GM12878 (cell line): ENCODE measurements at regions not wholly inside any gene's neighbourhood (a gene's known extent, or its start where the extent isn't known, plus 50 kb on each side); places are given as distances from the start of the nearest gene placed in this dataset.
"Not testable (repeated sequence)": the region's sequence is repeated elsewhere in the genome, so short reads cannot be mapped to it uniquely, and the experiment has no call there.

Experiments used
- EZH2 ChIP-seq: IDR thresholded peaks from 2 replicates; pipeline ENCODE4 v1.6.1; 2012; ENCODE audit warnings: low read depth, mild to moderate bottlenecking, control low read depth, inconsistent platforms, low read length, borderline replicate concordance; ENCODE audit not compliant: control insufficient read depth
- PAX5 ChIP-seq: IDR thresholded peaks from 2 replicates; pipeline ENCODE4 v1.6.1; 2011; ENCODE audit warnings: low read depth, low read length, borderline replicate concordance
- POLR2AphosphoS5 ChIP-seq: IDR thresholded peaks from 2 replicates; pipeline ENCODE4 v1.6.1; 2011; ENCODE audit warnings: mild to moderate bottlenecking, low read length, inconsistent platforms
- RAD51 ChIP-seq: fragments of 450-650 bp; IDR thresholded peaks from 2 replicates; pipeline ENCODE4 v1.6.1; 2016; ENCODE audit warnings: moderate library complexity, mild to moderate bottlenecking, inconsistent platforms
- RFX5 ChIP-seq: IDR thresholded peaks from 2 replicates; pipeline ENCODE4 v1.6.1; 2011; ENCODE audit warnings: low read depth, low read length, improper control_type of control experiment
- ZNF384 ChIP-seq: IDR thresholded peaks from 2 replicates; pipeline ENCODE4 v1.6.1; 2012; ENCODE audit warnings: low read depth, mild to moderate bottlenecking, low read length, improper control_type of control experiment, borderline replicate concordance
- TF ChIP-seq, protein P1 (sequence below), 3 experiments: IDR thresholded peaks in 2 of 3; conservative IDR thresholded peaks in 1 of 3; 2 replicates each; pipeline ENCODE4 v1.5.1; 2011; ENCODE audit warnings: low read depth in 3 of 3, low read length in 3 of 3, mild to moderate bottlenecking in 3 of 3, control low read depth in 2 of 3, moderate library complexity in 2 of 3, inconsistent platforms in 1 of 3, mixed read lengths in 1 of 3; ENCODE audit not compliant: control insufficient read depth in 2 of 3, insufficient read depth in 1 of 3; ENCODE audit errors: extremely low read depth in 1 of 3
- TF ChIP-seq, protein P2 (sequence below): IDR thresholded peaks from 2 replicates; pipeline ENCODE4 v1.6.1; 2011; ENCODE audit warnings: low read depth, mild to moderate bottlenecking, low read length, moderate library complexity, borderline replicate concordance; ENCODE audit errors: extremely low read depth

DNA sequence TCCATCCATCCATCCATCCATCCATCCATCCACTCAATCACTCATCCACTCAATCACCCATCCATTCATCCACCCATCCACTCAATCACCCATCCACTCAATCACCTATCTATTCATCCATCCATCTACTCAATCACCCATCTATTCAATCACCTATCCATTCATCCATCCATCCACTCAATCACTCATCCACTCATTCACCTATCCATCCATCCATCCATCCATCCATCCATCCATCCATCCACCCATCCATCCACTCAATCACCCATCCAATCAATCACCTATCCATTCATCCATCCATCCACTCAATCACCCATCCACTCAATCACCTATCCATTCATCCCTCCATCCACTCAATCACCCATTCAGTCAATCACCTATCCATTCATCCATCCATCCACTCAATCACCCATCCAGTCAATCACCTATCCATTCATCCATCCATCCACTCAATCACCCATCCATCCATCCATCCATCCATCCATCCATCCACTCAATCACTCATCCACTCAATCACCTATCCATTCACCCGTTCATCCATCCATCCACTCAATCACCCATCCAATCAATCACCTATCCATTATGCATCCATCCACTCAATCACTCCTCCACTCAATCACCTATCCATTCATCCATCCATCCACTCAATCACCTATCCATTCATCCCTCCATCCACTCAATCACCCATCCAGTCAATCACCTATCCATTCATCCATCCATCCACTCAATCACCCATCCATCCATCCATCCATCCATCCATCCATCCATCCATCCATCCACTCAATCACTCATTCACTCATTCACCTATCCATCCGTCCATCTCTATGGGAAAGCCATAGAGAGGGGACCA, 114.7 kb upstream of the ZBTB40 start:
- not testable (repeated sequence) for TF ChIP-seq EZH2, ZNF384, POLR2AphosphoS5, PAX5, RFX5, RAD51
- TF ChIP-seq, protein P1, sequence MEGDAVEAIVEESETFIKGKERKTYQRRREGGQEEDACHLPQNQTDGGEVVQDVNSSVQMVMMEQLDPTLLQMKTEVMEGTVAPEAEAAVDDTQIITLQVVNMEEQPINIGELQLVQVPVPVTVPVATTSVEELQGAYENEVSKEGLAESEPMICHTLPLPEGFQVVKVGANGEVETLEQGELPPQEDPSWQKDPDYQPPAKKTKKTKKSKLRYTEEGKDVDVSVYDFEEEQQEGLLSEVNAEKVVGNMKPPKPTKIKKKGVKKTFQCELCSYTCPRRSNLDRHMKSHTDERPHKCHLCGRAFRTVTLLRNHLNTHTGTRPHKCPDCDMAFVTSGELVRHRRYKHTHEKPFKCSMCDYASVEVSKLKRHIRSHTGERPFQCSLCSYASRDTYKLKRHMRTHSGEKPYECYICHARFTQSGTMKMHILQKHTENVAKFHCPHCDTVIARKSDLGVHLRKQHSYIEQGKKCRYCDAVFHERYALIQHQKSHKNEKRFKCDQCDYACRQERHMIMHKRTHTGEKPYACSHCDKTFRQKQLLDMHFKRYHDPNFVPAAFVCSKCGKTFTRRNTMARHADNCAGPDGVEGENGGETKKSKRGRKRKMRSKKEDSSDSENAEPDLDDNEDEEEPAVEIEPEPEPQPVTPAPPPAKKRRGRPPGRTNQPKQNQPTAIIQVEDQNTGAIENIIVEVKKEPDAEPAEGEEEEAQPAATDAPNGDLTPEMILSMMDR (IDR thresholded peaks at IDR 0.05 in 2 of 3, conservative IDR thresholded peaks at IDR 0.05 in 1 of 3; ENCODE audit: control insufficient read depth in 2 of 3, extremely low read depth in 1 of 3, insufficient read depth in 1 of 3, low read depth in 3 of 3, low read length in 3 of 3), result not testable (repeated sequence)
- TF ChIP-seq, protein P2, sequence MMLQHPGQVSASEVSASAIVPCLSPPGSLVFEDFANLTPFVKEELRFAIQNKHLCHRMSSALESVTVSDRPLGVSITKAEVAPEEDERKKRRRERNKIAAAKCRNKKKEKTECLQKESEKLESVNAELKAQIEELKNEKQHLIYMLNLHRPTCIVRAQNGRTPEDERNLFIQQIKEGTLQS, result not testable (repeated sequence)
